ENCODE measurements at regions not wholly inside any gene's neighbourhood (a gene's known extent, or its start where the extent isn't known, plus 50 kb on each side); places are given as distances from the start of the nearest gene placed in this dataset.
A peak's percentile ranks its signal among the peaks of the same experiment; 100 is the strongest.

GRCh38 chr4:149095001-149095400 lies 652.8 kb upstream of the NR3C2 start:
- intact Hi-C loops (cut with DNase I) = no loop called here
- Histone ChIP-seq H3K27me3 (no peaks in the 10 kb centered on the region), H3K4me3 (no peak overlapping the region), H3K9me3 (no peaks in the 10 kb centered on the region), H3K4me1 (no peaks in the 10 kb centered on the region), H3K27ac (no peak overlapping the region), H3K36me3 (no peaks in the 10 kb centered on the region)
- no peak for TF ChIP-seq CTCF (IDR thresholded peaks at IDR 0.05)
- DNase-seq (no peak), ATAC-seq (no peak), FAIRE-seq (peak; percentile 32)

GRCh38 chr4:149084144-149084543 lies 641.9 kb upstream of the NR3C2 start:
- Histone ChIP-seq H3K9me3 (no peaks in the 10 kb centered on the region), H3K4me3 (no peak overlapping the region), H3K27me3 (no peaks in the 10 kb centered on the region), H3K4me1 (no peaks in the 10 kb centered on the region), H3K36me3 (no peaks in the 10 kb centered on the region), H3K27ac (no peak overlapping the region)
- WGBS, 2 donors = 70 to 80% methylated on average over 4 of the region's 4 CpGs
- FAIRE-seq (no peak), DNase-seq (no peak), ATAC-seq (no peak)
- intact Hi-C loops (cut with DNase I) = no loop called here
- no peak for TF ChIP-seq CTCF (IDR thresholded peaks at IDR 0.05)

GRCh38 chr4:149077181-149077580 lies 635.0 kb upstream of the NR3C2 start:
- no peak for FAIRE-seq
- Histone ChIP-seq H3K27ac (no peak overlapping the region), H3K4me1 (no peaks in the 10 kb centered on the region), H3K27me3 (no peaks in the 10 kb centered on the region), H3K36me3 (no peaks in the 10 kb centered on the region), H3K9me3 (no peaks in the 10 kb centered on the region), H3K4me3 (no peak overlapping the region)
- ATAC-seq = no peak
- TF ChIP-seq CTCF (IDR thresholded peaks at IDR 0.05) = no peak
- WGBS, 2 donors = 54 to 58% methylated on average over 1 of the region's 1 CpG
- intact Hi-C loops (cut with DNase I) = no loop called here
- no peak for DNase-seq

GRCh38 chr4:149076401-149076800 lies 634.2 kb upstream of the NR3C2 start:
- ATAC-seq (no peak), DNase-seq (no peak), FAIRE-seq (no peak)

GRCh38 chr4:149072384-149072783 lies 630.2 kb upstream of the NR3C2 start:
- DNase-seq (no peak), ATAC-seq (no peak), FAIRE-seq (no peak)
- TF ChIP-seq CTCF (IDR thresholded peaks at IDR 0.05) = no peak
- H3K36me3 ChIP-seq = no peaks in the 10 kb centered on the region
- intact Hi-C loops (cut with DNase I) = no loop called here
- H3K27ac ChIP-seq = no peak overlapping the region
- no peaks in the 10 kb centered on the region for H3K27me3 ChIP-seq
- no peaks in the 10 kb centered on the region for H3K4me1 ChIP-seq
- H3K4me3 ChIP-seq = no peak overlapping the region
- no peaks in the 10 kb centered on the region for H3K9me3 ChIP-seq

More at GRCh38 chr4:149076401-149076800, 634.2 kb upstream of the NR3C2 start:
- Histone ChIP-seq H3K27ac (no peak overlapping the region), H3K4me3 (no peak overlapping the region), H3K27me3 (no peaks in the 10 kb centered on the region), H3K4me1 (no peaks in the 10 kb centered on the region), H3K36me3 (no peaks in the 10 kb centered on the region), H3K9me3 (no peaks in the 10 kb centered on the region)
- WGBS, 2 donors = 56 to 61% methylated on average over 1 of the region's 1 CpG
- intact Hi-C loops (cut with DNase I) = no loop called here
- no peak for TF ChIP-seq CTCF (IDR thresholded peaks at IDR 0.05)
